ENCODE measurements at regions not wholly inside any gene's neighbourhood (a gene's known extent, or its start where the extent isn't known, plus 50 kb on each side); places are given as distances from the start of the nearest gene placed in this dataset.
A peak's percentile ranks its signal among the peaks of the same experiment; 100 is the strongest.
"Not testable (repeated sequence)": the region's sequence is repeated elsewhere in the genome, so short reads cannot be mapped to it uniquely, and the experiment has no call there.

GRCh38 chr6:144476286-144476685 is 191.2 kb downstream of the UTRN start:
- no peak for DNase-seq (ENCODE audit: low read depth, low spot score)

GRCh38 chr6:144477396-144477795 is 192.3 kb downstream of the UTRN start:
- no peak for DNase-seq (ENCODE audit: low read depth, low spot score)

GRCh38 chr6:144477856-144478255 is 192.7 kb downstream of the UTRN start:
- no peak for DNase-seq (ENCODE audit: low read depth, low spot score)

GRCh38 chr6:144478483-144478882 is 193.3 kb downstream of the UTRN start:
- DNase-seq (ENCODE audit: low read depth, low spot score) = no peak

GRCh38 chr6:144479991-144480390 is 194.9 kb downstream of the UTRN start:
- no peak for DNase-seq (ENCODE audit: low read depth, low spot score)

- DNase-seq (ENCODE audit: low read depth, low spot score) = no peak
Observed at GRCh38 chr6:144480473-144480872, 195.3 kb downstream of the UTRN start.

- DNase-seq (ENCODE audit: low read depth, low spot score) = no peak
Observed at GRCh38 chr6:144481527-144481926, 196.4 kb downstream of the UTRN start.

- DNase-seq (ENCODE audit: low read depth, low spot score) = peak; percentile 60
Observed at GRCh38 chr6:144482142-144482541, 197.0 kb downstream of the UTRN start.

- DNase-seq (ENCODE audit: low read depth, low spot score) = no peak
Observed at GRCh38 chr6:144485531-144485930, 200.4 kb downstream of the UTRN start.

GRCh38 chr6:144488590-144488989 is 203.5 kb downstream of the UTRN start:
- no peak for DNase-seq (ENCODE audit: low read depth, low spot score)

GRCh38 chr6:144493035-144493910 is 208.1 kb downstream of the UTRN start:
- no peak for DNase-seq (ENCODE audit: low read depth, low spot score)

GRCh38 chr6:144495076-144495475 is 209.9 kb downstream of the UTRN start:
- DNase-seq (ENCODE audit: low read depth, low spot score) = not testable (repeated sequence)

GRCh38 chr6:144497650-144498049 is 212.5 kb downstream of the UTRN start:
- no peak for DNase-seq (ENCODE audit: low read depth, low spot score)

- DNase-seq (ENCODE audit: low read depth, low spot score) = no peak
Observed at GRCh38 chr6:144500892-144501291, 215.8 kb downstream of the UTRN start.

- not testable (repeated sequence) for DNase-seq (ENCODE audit: low read depth, low spot score)
Observed at GRCh38 chr6:144505214-144505613, 220.1 kb downstream of the UTRN start.

- DNase-seq (ENCODE audit: low read depth, low spot score) = not testable (repeated sequence)
Observed at GRCh38 chr6:144506051-144506450, 220.9 kb downstream of the UTRN start.

- not testable (repeated sequence) for DNase-seq (ENCODE audit: low read depth, low spot score)
Observed at GRCh38 chr6:144507772-144508312, 222.7 kb downstream of the UTRN start.

GRCh38 chr6:144510859-144511258 is 225.7 kb downstream of the UTRN start:
- no peak for DNase-seq (ENCODE audit: low read depth, low spot score)

- no peak for DNase-seq (ENCODE audit: low read depth, low spot score)
Observed at GRCh38 chr6:144515761-144516160, 230.6 kb downstream of the UTRN start.

- no peak for DNase-seq (ENCODE audit: low read depth, low spot score)
Observed at GRCh38 chr6:144519426-144519825, 234.3 kb downstream of the UTRN start.

- DNase-seq (ENCODE audit: low read depth, low spot score) = no peak
Observed at GRCh38 chr6:144528743-144529425, 243.7 kb downstream of the UTRN start.

GRCh38 chr6:144530118-144530517 is 245.0 kb downstream of the UTRN start:
- no peak for DNase-seq (ENCODE audit: low read depth, low spot score)

GRCh38 chr6:144532238-144532637 is 247.1 kb downstream of the UTRN start:
- not testable (repeated sequence) for DNase-seq (ENCODE audit: low read depth, low spot score)
